ENCODE measurements at regions not wholly inside any gene's neighbourhood (a gene's known extent, or its start where the extent isn't known, plus 50 kb on each side); places are given as distances from the start of the nearest gene placed in this dataset.

DNA sequence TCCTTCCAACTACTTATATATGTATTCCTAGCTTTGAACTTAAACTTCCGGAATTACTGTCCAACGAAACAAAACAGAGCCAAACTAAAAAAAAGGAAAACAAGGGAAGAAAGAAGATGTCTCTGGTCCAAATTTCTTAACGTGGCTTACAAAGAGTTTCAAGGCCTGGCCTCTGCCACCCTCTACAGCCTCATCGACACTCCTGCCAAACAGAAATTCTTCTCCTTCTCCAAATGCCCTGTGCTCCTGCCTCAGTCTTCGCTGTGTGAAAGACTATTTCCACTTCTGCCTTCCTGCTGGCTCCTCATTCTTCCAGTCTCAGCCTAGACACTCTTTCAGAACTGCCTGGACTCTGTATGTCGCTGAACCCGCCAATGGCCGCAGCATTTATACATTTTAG is 249.2 kb downstream of the TXNL1 start:
- TF ChIP-seq, protein P1, sequence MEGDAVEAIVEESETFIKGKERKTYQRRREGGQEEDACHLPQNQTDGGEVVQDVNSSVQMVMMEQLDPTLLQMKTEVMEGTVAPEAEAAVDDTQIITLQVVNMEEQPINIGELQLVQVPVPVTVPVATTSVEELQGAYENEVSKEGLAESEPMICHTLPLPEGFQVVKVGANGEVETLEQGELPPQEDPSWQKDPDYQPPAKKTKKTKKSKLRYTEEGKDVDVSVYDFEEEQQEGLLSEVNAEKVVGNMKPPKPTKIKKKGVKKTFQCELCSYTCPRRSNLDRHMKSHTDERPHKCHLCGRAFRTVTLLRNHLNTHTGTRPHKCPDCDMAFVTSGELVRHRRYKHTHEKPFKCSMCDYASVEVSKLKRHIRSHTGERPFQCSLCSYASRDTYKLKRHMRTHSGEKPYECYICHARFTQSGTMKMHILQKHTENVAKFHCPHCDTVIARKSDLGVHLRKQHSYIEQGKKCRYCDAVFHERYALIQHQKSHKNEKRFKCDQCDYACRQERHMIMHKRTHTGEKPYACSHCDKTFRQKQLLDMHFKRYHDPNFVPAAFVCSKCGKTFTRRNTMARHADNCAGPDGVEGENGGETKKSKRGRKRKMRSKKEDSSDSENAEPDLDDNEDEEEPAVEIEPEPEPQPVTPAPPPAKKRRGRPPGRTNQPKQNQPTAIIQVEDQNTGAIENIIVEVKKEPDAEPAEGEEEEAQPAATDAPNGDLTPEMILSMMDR (IDR thresholded peaks at IDR 0.05), result peak in 3 of 6 experiments; percentile 24 to 32 (median 29)
- TF ChIP-seq POLR2A (IDR thresholded peaks at IDR 0.05), result no peak
